CD14-positive monocyte (primary cell): ENCODE measurements at regions not wholly inside any gene's neighbourhood (a gene's known extent, or its start where the extent isn't known, plus 50 kb on each side); places are given as distances from the start of the nearest gene placed in this dataset.

Experiments
- DNase-seq, 3 donors: peaks; one replicate each; pipeline ENCODE4 v3.0.0-alpha.2; 2011 to 2022
- H2AFZ ChIP-seq: 2 replicates; pipeline ENCODE4 v1.6.0; 2012; ENCODE audit warnings: mild to moderate bottlenecking, low read depth, low read length, inconsistent platforms; ENCODE audit not compliant: insufficient read depth, poor library complexity, severe bottlenecking
- H3K27ac ChIP-seq, 2 donors: 1 replicate in 1 of 2; 2 replicates in 1 of 2; pipeline ENCODE4 v1.5.1; 2012 to 2013; ENCODE audit warnings: low read length in 2 of 2, control low read depth in 1 of 2, inconsistent platforms in 1 of 2, low read depth in 1 of 2, mild to moderate bottlenecking in 1 of 2
- H3K27me3 ChIP-seq, 2 donors: one replicate each; pipeline versions ENCODE4 v1.6.0 to v1.6.1; 2011 to 2013; ENCODE audit warnings: low read length in 2 of 2; ENCODE audit not compliant: control insufficient read depth in 2 of 2, insufficient read depth in 2 of 2
- H3K36me3 ChIP-seq, 2 donors: replicated peaks in 1 of 2; 1 replicate in 1 of 2; 2 replicates in 1 of 2; pipeline versions ENCODE4 v1.5.1 to v1.6.1; 2012 to 2013; ENCODE audit warnings: low read length in 2 of 2, control low read depth in 1 of 2, inconsistent platforms in 1 of 2, mild to moderate bottlenecking in 1 of 2; ENCODE audit not compliant: insufficient read depth in 2 of 2, control insufficient read depth in 1 of 2
- H3K4me1 ChIP-seq, 2 donors: 1 replicate in 1 of 2; 2 replicates in 1 of 2; pipeline versions ENCODE4 v1.5.1 to v1.6.1; 2012 to 2013; ENCODE audit warnings: low read length in 2 of 2, control low read depth in 1 of 2, inconsistent platforms in 1 of 2, mild to moderate bottlenecking in 1 of 2, moderate library complexity in 1 of 2; ENCODE audit not compliant: insufficient read depth in 2 of 2, control insufficient read depth in 1 of 2
- H3K4me2 ChIP-seq: replicated peaks from 2 replicates; pipeline ENCODE3; 2012; ENCODE audit warnings: low read length, moderate library complexity, mild to moderate bottlenecking; ENCODE audit not compliant: poor library complexity, severe bottlenecking; ENCODE audit errors: extremely low read depth
- H3K4me3 ChIP-seq, 3 experiments: fragments of 200-600 bp in 1 of 3; sonication (generic) in 1 of 3; replicated peaks in 1 of 3; 1 replicate in 2 of 3; 2 replicates in 1 of 3; pipeline ENCODE4 v1.5.1; 2011 to 2013; ENCODE audit warnings: low read length in 3 of 3, mild to moderate bottlenecking in 3 of 3, control low read depth in 2 of 3, low read depth in 2 of 3, inconsistent platforms in 1 of 3, moderate library complexity in 1 of 3
- H3K79me2 ChIP-seq: 2 replicates; pipeline ENCODE4 v1.6.0; 2012; ENCODE audit warnings: mild to moderate bottlenecking, control low read depth, inconsistent platforms, low read length, moderate library complexity; ENCODE audit not compliant: insufficient read depth
- H3K9ac ChIP-seq: 2 replicates; pipeline ENCODE4 v1.6.0; 2017; ENCODE audit warnings: low read length, mild to moderate bottlenecking; ENCODE audit not compliant: insufficient read depth, poor library complexity, severe bottlenecking
- H3K9me3 ChIP-seq, 2 donors: replicated peaks in 1 of 2; 1 replicate in 1 of 2; 2 replicates in 1 of 2; pipeline versions ENCODE4 v1.5.1 to v1.6.1; 2012 to 2013; ENCODE audit warnings: low read length in 2 of 2, control low read depth in 1 of 2; ENCODE audit not compliant: control insufficient read depth in 1 of 2, insufficient read depth in 1 of 2
- H4K20me1 ChIP-seq: 2 replicates; pipeline ENCODE4 v1.6.0; 2012; ENCODE audit warnings: mild to moderate bottlenecking, low read length, control low read depth, moderate library complexity; ENCODE audit not compliant: insufficient read depth
- H3K27ac Mint-ChIP-seq, 7 donors: one replicate each; pipeline ENCODE4 v1.8.0; 2020; ENCODE audit warnings: mild to moderate bottlenecking in 7 of 7, mixed read lengths in 7 of 7, moderate library complexity in 6 of 7, inconsistent platforms in 2 of 7
- H3K27me3 Mint-ChIP-seq, 3 donors: one replicate each; pipeline ENCODE4 v1.8.0; 2021 to 2022; ENCODE audit warnings: low read depth in 3 of 3, mild to moderate bottlenecking in 3 of 3, mixed read lengths in 3 of 3, moderate library complexity in 3 of 3, inconsistent platforms in 1 of 3
- H3K36me3 Mint-ChIP-seq, 2 donors: one replicate each; pipeline ENCODE4 v1.8.0; 2020; ENCODE audit warnings: mixed read lengths in 2 of 2, inconsistent platforms in 1 of 2, mild to moderate bottlenecking in 1 of 2
- H3K4me1 Mint-ChIP-seq: one replicate; pipeline ENCODE4 v1.8.0; 2020; ENCODE audit warnings: mild to moderate bottlenecking, mixed read lengths
- H3K4me3 Mint-ChIP-seq, 2 donors: one replicate each; pipeline ENCODE4 v1.8.0; 2020; ENCODE audit warnings: mild to moderate bottlenecking in 2 of 2, mixed read lengths in 2 of 2, moderate library complexity in 1 of 2
- H3K9me3 Mint-ChIP-seq, 7 donors: one replicate each; pipeline ENCODE4 v1.8.0; 2020 to 2022; ENCODE audit warnings: mixed read lengths in 7 of 7, mild to moderate bottlenecking in 6 of 7, moderate library complexity in 6 of 7, inconsistent platforms in 2 of 7
- WGBS: methylation state at CpG from one replicate; pipeline ENCODE4 v1.1.5; 2013; ENCODE audit warnings: missing lambda C conversion rate; ENCODE audit not compliant: insufficient coverage; 5-methylcytosine and 5-hydroxymethylcytosine counted together
- intact Hi-C, 2 donors: fragments of 100-400 bp; cut with micrococcal nuclease; formaldehyde crosslinking; loops; one replicate each; pipeline versions ENCODE4 v1.15.0 to v1.15.1; 2023
- TF ChIP-seq, protein P1 (sequence below): fragments of 200-600 bp; IDR thresholded peaks from one replicate; pipeline ENCODE4 v1.8.0; 2022; ENCODE audit warnings: antibody characterized with exemption, mild to moderate bottlenecking

DNA sequence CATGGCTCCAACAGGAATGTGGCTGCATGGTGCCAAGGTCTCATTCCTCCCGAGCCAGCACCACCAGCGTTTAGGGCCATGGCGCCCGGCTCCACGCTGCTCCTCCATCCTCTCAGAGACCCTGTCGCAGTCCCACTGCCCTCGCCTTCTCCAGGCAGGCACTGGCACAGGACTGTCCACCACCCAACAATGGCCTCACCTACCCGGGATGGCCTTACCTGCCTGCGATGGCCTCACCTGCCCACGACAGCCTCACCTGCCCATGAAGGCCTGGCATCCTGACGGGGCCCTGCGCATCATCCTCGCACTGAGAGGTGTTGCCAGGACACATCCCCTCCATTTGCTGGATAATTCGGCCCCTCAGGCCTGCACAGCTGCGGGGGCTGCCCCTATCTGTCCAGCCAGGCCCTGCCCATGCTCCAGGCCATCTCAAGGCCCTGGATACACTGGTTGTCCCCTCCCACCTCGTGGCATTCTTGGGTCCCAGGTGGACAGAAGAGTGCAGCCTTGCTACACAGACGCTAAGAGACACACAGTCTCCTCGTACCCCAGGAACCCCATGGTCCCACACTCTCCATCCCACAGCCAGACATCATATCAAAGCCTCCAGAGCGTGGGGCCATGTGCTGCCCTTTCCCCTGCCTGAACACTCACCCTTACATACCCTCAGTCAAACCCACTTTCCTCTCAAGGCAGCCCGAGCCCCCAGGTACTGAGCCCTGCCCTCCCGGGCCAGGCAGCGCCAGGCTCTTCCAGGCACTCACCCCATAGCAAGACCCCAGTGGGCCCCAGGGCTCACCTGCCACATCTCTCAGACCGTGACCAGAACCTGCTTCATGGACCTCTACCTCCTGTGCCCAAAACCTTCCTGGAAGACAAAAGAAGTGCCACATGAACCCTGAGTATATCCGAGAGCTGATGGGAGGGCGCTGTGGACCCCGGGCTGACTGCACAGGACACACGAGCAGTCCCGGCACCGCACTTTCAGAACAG is 268.6 kb downstream of the EIPR1 start:
- Mint-ChIP-seq H3K27ac (no peak overlapping the region), H3K4me3 (no peak overlapping the region), H3K36me3 (no peaks in the 10 kb centered on the region), H3K9me3 (peaks cover 0 to 13% (median 3%) of the 10 kb centered on the region in 7 donors), H3K27me3 (peaks cover 0 to 8% (median 3%) of the 10 kb centered on the region in 3 donors), H3K4me1 (no peaks in the 10 kb centered on the region)
- intact Hi-C loops = no loop called here
- H3K79me2 ChIP-seq = no peaks in the 10 kb centered on the region
- DNase-seq = no peak
- H2AFZ ChIP-seq = no peak overlapping the region
- no peaks in the 10 kb centered on the region for H3K4me1 ChIP-seq
- 95% methylated on average over 29 of the region's 29 CpGs for WGBS
- H3K4me2 ChIP-seq = no peak overlapping the region
- no peaks in the 10 kb centered on the region for H3K27me3 ChIP-seq
- H3K27ac ChIP-seq = no peak overlapping the region
- TF ChIP-seq, protein P1, sequence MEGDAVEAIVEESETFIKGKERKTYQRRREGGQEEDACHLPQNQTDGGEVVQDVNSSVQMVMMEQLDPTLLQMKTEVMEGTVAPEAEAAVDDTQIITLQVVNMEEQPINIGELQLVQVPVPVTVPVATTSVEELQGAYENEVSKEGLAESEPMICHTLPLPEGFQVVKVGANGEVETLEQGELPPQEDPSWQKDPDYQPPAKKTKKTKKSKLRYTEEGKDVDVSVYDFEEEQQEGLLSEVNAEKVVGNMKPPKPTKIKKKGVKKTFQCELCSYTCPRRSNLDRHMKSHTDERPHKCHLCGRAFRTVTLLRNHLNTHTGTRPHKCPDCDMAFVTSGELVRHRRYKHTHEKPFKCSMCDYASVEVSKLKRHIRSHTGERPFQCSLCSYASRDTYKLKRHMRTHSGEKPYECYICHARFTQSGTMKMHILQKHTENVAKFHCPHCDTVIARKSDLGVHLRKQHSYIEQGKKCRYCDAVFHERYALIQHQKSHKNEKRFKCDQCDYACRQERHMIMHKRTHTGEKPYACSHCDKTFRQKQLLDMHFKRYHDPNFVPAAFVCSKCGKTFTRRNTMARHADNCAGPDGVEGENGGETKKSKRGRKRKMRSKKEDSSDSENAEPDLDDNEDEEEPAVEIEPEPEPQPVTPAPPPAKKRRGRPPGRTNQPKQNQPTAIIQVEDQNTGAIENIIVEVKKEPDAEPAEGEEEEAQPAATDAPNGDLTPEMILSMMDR = no peak
- H3K36me3 ChIP-seq = no peaks in the 10 kb centered on the region
- H3K9me3 ChIP-seq = peaks cover 0 to 10% of the 10 kb centered on the region in 2 donors
- H3K4me3 ChIP-seq = no peak overlapping the region
- H4K20me1 ChIP-seq = no peaks in the 10 kb centered on the region
- H3K9ac ChIP-seq = no peak overlapping the region

DNA sequence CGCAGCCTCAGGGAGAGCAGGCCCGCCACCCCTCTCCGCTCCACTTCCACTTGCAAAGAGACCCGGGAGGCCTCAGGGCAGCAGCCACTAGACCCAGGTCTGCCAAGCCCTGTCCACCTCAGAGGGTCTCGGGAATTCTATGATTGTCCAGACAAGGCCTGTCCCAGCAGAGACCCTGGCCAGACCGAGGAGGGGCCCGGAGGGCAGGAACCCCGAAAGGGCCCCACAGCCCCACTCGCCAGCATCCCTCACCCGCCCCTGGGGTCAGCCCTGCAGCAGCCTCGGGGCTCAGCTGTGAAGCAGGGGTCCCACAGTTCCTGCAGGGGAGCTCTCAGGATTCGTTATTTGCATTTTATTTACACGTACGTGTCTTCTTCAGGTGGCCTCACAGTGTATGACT is 269.5 kb downstream of the EIPR1 start:
- Mint-ChIP-seq H3K4me1 (no peaks in the 10 kb centered on the region), H3K27ac (no peak overlapping the region), H3K9me3 (peaks cover 0 to 13% (median 2%) of the 10 kb centered on the region in 7 donors), H3K4me3 (no peak overlapping the region), H3K36me3 (no peaks in the 10 kb centered on the region), H3K27me3 (peaks cover 2 to 10% (median 7%) of the 10 kb centered on the region in 3 donors)
- Histone ChIP-seq H3K36me3 (no peaks in the 10 kb centered on the region), H3K9me3 (peaks cover 0 to 10% of the 10 kb centered on the region in 2 donors), H2AFZ (no peak overlapping the region), H3K4me1 (no peaks in the 10 kb centered on the region), H3K4me2 (no peak overlapping the region), H3K79me2 (no peaks in the 10 kb centered on the region), H4K20me1 (no peaks in the 10 kb centered on the region), H3K27me3 (no peaks in the 10 kb centered on the region), H3K4me3 (no peak overlapping the region), H3K9ac (no peak overlapping the region), H3K27ac (no peak overlapping the region)
- intact Hi-C loops = no loop called here
- no peak for DNase-seq
- WGBS = 95% methylated on average over 11 of the region's 14 CpGs
- TF ChIP-seq, protein P1 = no peak
